ENCODE measurements at regions not wholly inside any gene's neighbourhood (a gene's known extent, or its start where the extent isn't known, plus 50 kb on each side); places are given as distances from the start of the nearest gene placed in this dataset.

DNA sequence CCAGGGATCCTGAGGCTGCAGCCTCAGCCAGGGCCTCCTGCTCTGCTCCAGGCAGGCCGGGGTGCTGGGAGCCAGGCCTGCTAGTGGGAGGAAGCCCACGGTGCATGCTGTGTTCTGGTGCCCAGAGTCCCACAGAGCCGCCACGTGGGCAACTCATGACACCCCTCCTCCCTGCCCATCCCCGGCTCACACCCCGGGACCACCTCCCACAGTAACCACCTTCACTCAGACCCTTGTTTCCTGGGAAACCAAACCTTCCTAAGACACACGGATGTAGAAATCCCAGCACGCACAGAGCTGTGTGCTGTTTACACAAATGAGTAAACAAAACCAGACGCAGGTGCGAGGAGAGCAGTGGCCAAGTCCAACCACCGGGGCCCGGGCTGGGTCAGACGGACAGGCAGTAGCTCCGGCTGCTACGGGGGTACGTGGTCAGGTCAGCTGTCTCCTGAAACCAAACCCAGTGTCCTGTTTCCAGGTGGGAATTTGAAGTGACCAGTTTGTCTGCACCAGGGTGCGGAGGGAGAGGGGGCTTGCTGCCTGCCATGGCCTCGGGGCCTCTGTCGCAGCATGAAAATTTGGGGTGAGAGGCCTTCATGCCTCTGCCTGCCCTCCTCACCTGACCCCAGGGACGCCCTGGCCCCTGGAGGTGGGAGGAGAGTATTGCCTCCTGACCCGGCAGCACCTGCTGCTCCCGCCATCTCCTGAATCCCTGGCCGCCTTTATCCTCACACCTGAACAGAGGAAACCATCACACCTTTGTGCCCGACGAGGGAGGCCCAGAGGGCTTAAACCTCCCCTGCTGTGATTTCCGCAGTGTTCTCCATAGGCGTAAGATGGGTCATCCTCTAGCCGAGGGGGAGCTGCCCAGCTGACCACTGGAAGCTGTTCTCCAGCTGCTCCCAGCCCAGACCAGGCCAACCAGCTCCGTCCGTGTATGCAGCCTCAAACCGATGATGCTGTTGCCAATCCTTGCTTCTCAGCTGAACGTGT is 52.0 kb upstream of the SMOC2 start:
- intact Hi-C loops (cut with DNase I): no loop called here
- H3K36me3 ChIP-seq: no peaks in the 10 kb centered on the region
- no peak overlapping the region for H3K4me3 ChIP-seq
- no peaks in the 10 kb centered on the region for H3K9me3 ChIP-seq
- ATAC-seq (no peak), DNase-seq (peak in 1 of 4 donors; percentile 72)
- H3K27me3 ChIP-seq: peaks cover 0 to 54% of the 10 kb centered on the region in 2 donors
- no peaks in the 10 kb centered on the region for H3K4me1 ChIP-seq
- no peak overlapping the region for H3K27ac ChIP-seq
- TF ChIP-seq, protein P1, sequence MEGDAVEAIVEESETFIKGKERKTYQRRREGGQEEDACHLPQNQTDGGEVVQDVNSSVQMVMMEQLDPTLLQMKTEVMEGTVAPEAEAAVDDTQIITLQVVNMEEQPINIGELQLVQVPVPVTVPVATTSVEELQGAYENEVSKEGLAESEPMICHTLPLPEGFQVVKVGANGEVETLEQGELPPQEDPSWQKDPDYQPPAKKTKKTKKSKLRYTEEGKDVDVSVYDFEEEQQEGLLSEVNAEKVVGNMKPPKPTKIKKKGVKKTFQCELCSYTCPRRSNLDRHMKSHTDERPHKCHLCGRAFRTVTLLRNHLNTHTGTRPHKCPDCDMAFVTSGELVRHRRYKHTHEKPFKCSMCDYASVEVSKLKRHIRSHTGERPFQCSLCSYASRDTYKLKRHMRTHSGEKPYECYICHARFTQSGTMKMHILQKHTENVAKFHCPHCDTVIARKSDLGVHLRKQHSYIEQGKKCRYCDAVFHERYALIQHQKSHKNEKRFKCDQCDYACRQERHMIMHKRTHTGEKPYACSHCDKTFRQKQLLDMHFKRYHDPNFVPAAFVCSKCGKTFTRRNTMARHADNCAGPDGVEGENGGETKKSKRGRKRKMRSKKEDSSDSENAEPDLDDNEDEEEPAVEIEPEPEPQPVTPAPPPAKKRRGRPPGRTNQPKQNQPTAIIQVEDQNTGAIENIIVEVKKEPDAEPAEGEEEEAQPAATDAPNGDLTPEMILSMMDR (IDR thresholded peaks at IDR 0.05): no peak

DNA sequence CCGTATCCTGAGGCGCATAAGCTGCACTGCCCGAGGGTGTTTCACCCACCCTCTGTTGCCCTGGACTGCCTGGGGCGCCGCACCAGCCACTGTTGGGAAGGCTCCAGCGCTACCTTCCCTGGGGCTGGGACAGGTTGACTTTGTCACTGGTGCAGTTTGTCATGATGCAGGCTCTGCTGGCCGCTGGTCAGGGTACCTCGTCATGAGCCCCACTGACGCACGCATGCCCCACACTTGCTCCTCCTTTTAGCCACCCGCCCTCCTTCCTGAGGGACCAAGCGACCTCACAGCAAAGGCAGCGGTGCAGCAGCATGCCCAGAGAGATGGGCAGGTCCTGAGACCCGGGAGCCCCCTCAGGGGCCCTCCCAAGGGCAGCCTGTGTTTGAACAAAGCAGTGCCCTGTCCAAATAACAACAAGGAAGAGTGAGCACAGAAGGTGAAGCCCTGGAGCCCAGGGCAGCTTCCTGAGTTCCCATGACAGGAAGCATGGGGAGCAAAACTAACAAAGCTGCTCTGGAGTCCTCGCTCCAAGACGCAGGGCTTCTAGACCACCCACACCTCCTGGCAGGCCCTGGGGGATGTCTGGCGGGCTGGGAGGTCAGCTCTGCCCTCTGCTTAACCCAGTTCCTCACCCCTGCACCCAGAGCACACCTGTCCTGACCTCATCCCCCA is 50.1 kb upstream of the SMOC2 start:
- ATAC-seq: no peak
- intact Hi-C loops (cut with DNase I): no loop called here
- DNase-seq: peak in 2 of 4 donors; percentile 35 to 56
- H3K4me3 ChIP-seq: no peak overlapping the region
- H3K4me1 ChIP-seq: no peaks in the 10 kb centered on the region
- no peak overlapping the region for H3K27ac ChIP-seq
- H3K9me3 ChIP-seq: no peaks in the 10 kb centered on the region
- TF ChIP-seq, protein P1 (IDR thresholded peaks at IDR 0.05): no peak
- H3K36me3 ChIP-seq: no peaks in the 10 kb centered on the region
- peaks cover 0 to 38% of the 10 kb centered on the region in 2 donors for H3K27me3 ChIP-seq

Data from left lung (tissue), 4 donors.